NCI-H69 (cell line): ENCODE measurements at regions not wholly inside any gene's neighbourhood (a gene's known extent, or its start where the extent isn't known, plus 50 kb on each side); places are given as distances from the start of the nearest gene placed in this dataset.

Source experiments
- DNase-seq: peaks from one replicate; lab custom pipeline; 2025; lab: John Stamatoyannopoulos, UW

- no peak for DNase-seq
These were observed 308.9 kb downstream of the SLC6A15 start for GRCh38 chr12:84603484-84604248.

- DNase-seq: peak; percentile 62
These were observed 311.1 kb downstream of the SLC6A15 start for GRCh38 chr12:84601483-84601882.

DNA sequence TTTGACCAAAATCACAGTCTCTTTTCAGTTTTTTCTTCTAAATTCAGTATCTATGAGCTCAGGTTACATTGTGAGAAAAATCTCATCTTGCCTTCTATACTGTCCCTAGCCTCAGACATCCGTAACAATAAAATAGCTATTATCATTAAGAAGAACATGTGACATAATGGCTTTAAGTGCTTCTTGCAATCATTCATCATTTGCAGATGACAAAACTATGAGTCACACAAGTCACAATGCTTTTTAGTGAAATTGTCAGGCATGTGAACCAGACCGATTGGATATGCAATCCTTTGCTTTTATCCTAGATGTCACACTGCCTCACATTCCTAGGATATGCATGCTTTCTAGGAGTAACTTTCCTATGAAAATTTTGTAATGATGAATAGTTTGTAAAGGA lies 313.1 kb downstream of the SLC6A15 start:
- peak; percentile 93 for DNase-seq

DNA sequence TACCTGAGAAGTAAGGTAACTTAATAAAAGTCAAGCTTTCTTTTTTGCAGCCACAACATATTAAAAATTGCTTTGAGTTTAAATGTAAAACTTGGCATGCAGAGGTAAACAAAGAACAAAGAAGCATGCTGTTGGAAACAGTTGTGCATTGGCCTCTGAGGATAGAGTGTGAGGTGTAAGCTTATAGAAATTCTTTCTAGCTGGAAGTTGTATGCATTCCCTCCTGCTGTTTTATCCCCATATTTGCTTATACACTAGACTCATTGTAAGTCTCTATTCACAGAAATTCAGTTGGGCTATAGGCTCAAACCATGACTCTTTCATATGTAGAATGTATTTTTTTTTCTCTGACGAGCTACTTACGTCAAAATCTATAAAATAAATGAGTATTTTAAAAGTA lies 316.3 kb downstream of the SLC6A15 start:
- DNase-seq: peak; percentile 89

DNA sequence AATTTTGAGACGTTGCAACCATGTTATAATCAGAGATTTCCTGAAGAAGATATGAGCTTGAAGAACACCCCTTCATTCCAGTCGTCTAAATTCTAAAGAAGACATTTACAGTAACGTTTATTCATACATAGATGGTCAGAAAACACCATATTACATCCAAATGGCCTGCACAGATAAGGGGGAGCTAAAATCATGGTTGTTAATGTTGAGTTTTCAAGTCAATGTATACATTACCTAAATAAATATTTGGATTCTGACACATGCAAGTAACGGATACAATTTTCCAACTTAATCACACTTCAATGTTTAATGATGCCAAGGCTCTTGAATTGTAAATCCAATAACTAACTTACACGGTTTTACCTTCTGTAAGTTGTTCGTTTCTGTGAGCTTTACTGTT lies 318.4 kb downstream of the SLC6A15 start:
- DNase-seq: peak; percentile 34

DNA sequence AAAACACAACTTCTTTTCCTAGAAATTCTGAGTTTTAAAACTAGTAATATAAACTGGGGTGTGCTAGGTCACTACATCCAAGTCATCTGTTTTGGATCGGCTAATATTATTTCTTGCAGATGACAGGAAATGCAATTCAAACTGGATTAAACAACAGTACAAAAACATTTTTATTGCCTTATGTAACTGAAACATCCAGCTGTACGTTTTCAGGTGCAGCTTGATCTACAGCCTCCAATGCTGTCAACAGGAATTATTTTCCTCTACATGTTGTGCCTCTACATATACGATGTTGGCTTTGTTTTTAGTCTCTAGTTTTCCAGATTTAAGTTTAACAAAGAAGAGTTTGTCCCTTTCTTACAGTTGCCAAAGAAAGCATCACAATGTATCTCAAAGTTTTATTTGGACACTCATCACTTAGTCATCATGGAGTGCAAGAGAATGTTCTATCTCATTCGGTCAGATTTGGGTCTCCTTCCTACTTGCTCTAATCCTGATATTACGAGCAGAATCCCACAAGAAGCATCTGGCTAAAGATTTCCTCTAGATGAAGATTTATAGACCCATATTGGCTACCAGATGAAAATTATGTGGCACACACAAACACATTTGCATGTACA lies 326.7 kb downstream of the SLC6A15 start:
- DNase-seq: no peak

GRCh38 chr12:84572196-84572595 lies 340.4 kb downstream of the SLC6A15 start:
- DNase-seq: no peak

- no peak for DNase-seq
These were observed 350.3 kb downstream of the SLC6A15 start for GRCh38 chr12:84562331-84562730.

DNA sequence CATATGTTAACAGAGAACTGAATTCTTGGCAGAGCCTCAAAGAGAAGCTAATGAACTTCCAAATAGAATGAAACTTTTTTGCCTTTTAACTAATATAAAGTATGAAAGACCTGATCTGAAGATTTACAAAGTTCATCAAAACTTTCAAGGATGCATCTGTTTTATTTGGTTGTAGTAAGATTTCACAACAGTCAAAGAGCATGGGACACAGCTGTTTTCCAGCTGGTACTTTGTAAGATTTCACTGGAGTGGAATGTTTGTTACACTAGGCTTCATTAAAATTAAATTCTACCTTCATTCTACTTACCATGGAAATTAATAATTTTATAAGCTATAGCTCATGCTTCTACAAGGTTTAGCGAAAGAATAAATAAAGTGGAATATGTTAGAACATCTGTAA lies 351.2 kb downstream of the SLC6A15 start:
- DNase-seq: no peak

DNA sequence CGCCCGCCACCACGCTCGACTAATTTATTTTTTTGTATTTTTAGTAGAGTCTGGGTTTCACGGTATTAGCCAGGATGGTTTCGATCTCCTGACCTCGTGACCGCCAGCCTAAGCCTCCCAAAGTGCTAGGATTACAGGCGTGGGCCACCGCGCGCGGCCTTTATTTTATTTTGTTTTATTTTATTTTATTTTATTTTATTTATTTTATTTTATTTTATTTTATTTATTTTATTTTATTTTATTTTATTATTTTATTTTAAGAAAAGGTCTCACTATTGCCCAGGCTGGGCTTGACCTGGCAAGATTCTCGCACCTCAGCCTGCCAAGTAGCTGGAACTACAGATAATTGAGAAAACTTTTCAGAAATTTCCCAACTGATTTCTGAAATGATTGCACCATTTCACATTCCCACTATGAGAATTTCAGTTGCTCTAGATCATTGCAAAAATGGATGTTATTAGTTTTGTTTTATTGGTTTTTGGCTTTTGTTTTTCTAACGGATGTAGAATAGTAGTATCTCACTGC lies 358.3 kb downstream of the SLC6A15 start:
- DNase-seq: no peak

DNA sequence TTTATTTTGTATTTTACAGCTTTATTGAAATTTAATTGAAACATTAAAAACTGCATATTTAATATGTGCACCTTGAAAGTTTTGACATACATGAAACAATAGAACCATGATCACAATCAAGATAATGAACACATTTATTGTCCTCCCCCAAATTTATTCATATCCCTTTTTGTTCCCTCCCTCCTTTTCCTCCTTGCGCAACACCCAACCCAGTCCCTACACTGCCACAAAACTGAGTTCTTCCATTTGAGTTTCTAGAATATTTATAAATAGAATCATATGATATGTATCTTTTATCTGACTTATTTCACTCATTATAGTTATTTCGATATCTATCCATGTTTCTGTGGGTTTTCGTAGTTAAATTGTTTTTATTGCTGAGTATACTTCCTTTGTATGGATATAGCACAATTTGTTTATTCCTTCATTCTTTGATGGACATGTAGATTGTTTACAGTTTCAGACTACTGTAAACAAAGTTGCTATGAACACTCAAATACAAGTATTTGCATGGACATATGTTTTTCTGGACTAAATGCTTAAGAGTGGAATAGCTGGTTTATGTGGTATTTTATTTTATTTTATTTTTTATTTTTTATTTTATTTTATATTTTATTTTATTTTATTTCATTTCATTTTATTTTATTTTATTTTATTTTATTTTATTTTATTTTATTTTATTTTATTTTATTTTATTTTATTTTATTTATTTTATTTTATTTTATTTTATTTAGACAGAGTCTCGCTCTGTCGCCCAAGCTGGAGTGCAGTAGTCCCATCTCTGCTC lies 359.1 kb downstream of the SLC6A15 start:
- peak; percentile 19 for DNase-seq

- peak; percentile 75 for DNase-seq
These were observed 361.2 kb downstream of the SLC6A15 start for GRCh38 chr12:84551373-84551772.

- DNase-seq: no peak
These were observed 362.1 kb downstream of the SLC6A15 start for GRCh38 chr12:84550518-84550917.

- DNase-seq: no peak
These were observed 370.3 kb downstream of the SLC6A15 start for GRCh38 chr12:84542289-84542688.

- peak; percentile 29 for DNase-seq
These were observed 374.9 kb downstream of the SLC6A15 start for GRCh38 chr12:84537666-84538065.

DNA sequence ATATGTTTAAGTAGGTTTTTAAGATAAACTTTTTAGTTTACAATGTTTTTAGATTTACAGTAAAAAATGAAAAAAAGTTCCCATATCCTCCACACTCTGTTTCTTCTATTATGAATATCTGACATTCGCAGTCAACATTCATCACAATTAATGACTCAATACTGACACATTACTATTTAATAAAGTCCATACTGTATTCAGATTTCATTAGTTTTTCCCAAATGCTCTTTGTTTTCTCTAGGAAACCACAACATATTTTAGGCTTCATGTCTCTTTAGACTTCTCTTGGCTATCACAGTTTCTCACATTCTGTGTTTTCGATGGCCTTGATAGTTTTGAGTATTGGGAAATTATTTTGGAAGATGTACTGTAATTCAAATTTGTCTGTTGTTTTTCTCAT lies 399.8 kb downstream of the SLC6A15 start:
- DNase-seq: no peak

DNA sequence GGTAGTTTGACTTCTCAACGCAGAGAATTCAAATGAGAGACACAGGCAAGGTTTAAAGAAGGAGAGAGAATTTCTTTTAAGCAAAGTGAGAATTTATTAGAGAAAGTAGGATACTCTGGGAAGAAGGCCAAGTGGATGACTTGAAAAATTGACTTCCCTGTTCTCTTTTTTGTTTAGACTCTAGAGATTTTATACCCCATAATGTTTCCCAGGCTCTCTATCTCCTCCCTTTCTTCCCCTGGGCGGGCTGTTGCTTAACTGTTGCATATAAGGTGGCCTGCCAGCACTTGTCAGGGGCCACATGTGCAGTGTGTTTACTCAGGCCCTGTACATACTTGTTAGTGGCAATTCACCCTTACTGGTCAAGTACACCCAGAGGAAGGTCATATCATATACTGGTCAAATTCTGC lies 403.7 kb downstream of the SLC6A15 start:
- DNase-seq: peak; percentile 100

- DNase-seq: peak; percentile 96
These were observed 404.4 kb downstream of the SLC6A15 start for GRCh38 chr12:84507956-84508850.

- no peak for DNase-seq
These were observed 406.3 kb downstream of the SLC6A15 start for GRCh38 chr12:84506282-84506681.

DNA sequence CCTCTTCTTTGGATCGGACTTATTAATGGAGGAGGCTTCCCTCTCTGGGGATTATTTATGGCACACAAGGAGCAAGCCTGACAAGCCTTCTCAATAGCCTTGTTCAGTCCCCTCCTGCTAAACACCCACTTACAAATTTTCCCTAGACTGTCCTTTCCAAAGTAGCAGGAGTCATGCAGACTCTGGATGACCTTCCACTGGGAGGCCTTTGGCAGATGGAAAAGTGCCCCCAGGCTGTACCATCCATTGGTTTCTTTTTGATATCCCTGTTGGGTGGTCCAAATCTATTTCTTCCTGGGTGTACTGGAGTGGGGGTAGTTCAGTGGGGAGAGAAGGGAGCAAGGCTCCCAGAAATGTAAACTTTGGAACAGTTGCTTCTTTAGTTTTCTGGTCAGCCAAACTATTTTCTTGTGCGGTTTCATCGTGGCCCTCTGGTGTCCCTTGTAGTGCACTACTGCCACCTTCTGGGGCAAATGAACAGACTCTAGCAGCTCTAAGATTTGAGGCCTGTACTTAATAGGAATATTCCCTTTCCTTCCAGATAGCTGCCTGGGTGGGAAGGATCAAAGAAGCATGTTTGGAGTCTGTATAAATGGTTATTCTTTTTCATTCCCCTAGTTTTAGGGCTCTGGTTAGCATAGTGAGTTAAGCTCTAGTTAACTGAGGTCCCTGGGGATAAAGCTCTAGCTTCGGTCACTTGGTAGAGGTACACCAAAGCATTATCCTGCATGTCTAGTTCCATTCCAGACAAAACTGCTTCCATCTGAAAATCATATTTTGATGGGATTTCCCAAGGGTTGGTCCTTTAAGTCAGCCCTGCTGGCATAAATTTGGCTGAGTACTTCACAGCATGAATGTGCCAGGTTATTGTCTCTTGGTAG lies 409.5 kb downstream of the SLC6A15 start:
- peak; percentile 85 for DNase-seq
